ENCODE measurements at regions not wholly inside any gene's neighbourhood (a gene's known extent, or its start where the extent isn't known, plus 50 kb on each side); places are given as distances from the start of the nearest gene placed in this dataset.

- ChIA-PET CTCF (no interaction called here), POLR2A (no interaction called here)
- peaks cover 11% of the 10 kb centered on the region; the same call in 1 of the 2 replicates for H3K4me1 ChIP-seq (ENCODE audit: control insufficient read depth, insufficient read depth, low read length)
- H3K9me3 ChIP-seq (ENCODE audit: control insufficient read depth, insufficient read depth, low read depth, low read length), result no peaks in the 10 kb centered on the region
- H3K4me3 ChIP-seq (ENCODE audit: low read depth, low read length), result no peak overlapping the region
- TF ChIP-seq SCRT2 (tag by site-specific recombination; IDR thresholded peaks at IDR 0.05) (no peak), ZNF658 (tag by site-specific recombination; IDR thresholded peaks at IDR 0.05) (no peak), AEBP2 (tag by site-specific recombination; IDR thresholded peaks at IDR 0.05; ENCODE audit: borderline replicate concordance) (no peak), ZNF239 (tag by site-specific recombination; IDR thresholded peaks at IDR 0.05) (no peak), ZNF174 (tag by site-specific recombination; IDR thresholded peaks at IDR 0.05) (no peak), GLI2 (tag by site-specific recombination; IDR thresholded peaks at IDR 0.05; ENCODE audit: borderline replicate concordance, low read depth) (no peak), ZSCAN30 (tag by site-specific recombination; IDR thresholded peaks at IDR 0.05) (no peak), ZNF350 (tag by site-specific recombination; IDR thresholded peaks at IDR 0.05) (no peak), GLI4 (tag by site-specific recombination; IDR thresholded peaks at IDR 0.05) (no peak), ZNF449 (tag by site-specific recombination; IDR thresholded peaks at IDR 0.05) (no peak), ZNF548 (tag by site-specific recombination; IDR thresholded peaks at IDR 0.05) (no peak)
- no peaks in the 10 kb centered on the region for H3K36me3 ChIP-seq (ENCODE audit: control insufficient read depth in 2 of 2, insufficient read depth in 1 of 2, low read length in 2 of 2)
- no peak overlapping the region for H3K27ac ChIP-seq (ENCODE audit: extremely low read depth, low read depth, low read length)
Measured at GRCh38 chr15:92315595-92316211, 78.0 kb upstream of the ST8SIA2 start.

GRCh38 chr15:92316586-92317295 is 76.9 kb upstream of the ST8SIA2 start:
- H3K4me1 ChIP-seq (ENCODE audit: control insufficient read depth, insufficient read depth, low read length), result peaks cover 11% of the 10 kb centered on the region; the same call in 1 of the 2 replicates
- H3K36me3 ChIP-seq (ENCODE audit: control insufficient read depth in 2 of 2, insufficient read depth in 1 of 2, low read length in 2 of 2), result no peaks in the 10 kb centered on the region
- H3K9me3 ChIP-seq (ENCODE audit: control insufficient read depth, insufficient read depth, low read depth, low read length), result no peaks in the 10 kb centered on the region
- H3K4me3 ChIP-seq (ENCODE audit: low read depth, low read length), result no peak overlapping the region
- H3K27ac ChIP-seq (ENCODE audit: extremely low read depth, low read depth, low read length), result no peak overlapping the region
- CTCF ChIA-PET, result interaction anchor here (1.6 kb wide), 1 partner anchor 77 kb away, joined by 3 read pairs; the partner anchor contains the start of gene ST8SIA2
- POLR2A ChIA-PET, result no interaction called here
- TF ChIP-seq PRDM4 (tag by site-specific recombination; IDR thresholded peaks at IDR 0.05), result no peak
- TF ChIP-seq ZNF830 (tag by site-specific recombination; IDR thresholded peaks at IDR 0.05; ENCODE audit: low read depth), result no peak
- no peak for TF ChIP-seq ZNF416 (tag by site-specific recombination; IDR thresholded peaks at IDR 0.05)
- TF ChIP-seq KLF17 (tag by site-specific recombination; IDR thresholded peaks at IDR 0.05), result no peak
- no peak for TF ChIP-seq ZNF24 (tag by site-specific recombination; IDR thresholded peaks at IDR 0.05)
- no peak for TF ChIP-seq ZNF335 (tag by site-specific recombination; conservative IDR thresholded peaks at IDR 0.05)
- TF ChIP-seq ZNF341 (tag by site-specific recombination; IDR thresholded peaks at IDR 0.05; ENCODE audit: low read depth), result no peak
- TF ChIP-seq SCRT1 (tag by site-specific recombination; IDR thresholded peaks at IDR 0.05; ENCODE audit: borderline replicate concordance), result no peak
- TF ChIP-seq ZFHX2 (tag by site-specific recombination; conservative IDR thresholded peaks at IDR 0.05), result no peak
- no peak for TF ChIP-seq ZNF202 (tag by site-specific recombination; IDR thresholded peaks at IDR 0.05; ENCODE audit: borderline replicate concordance)
- no peak for TF ChIP-seq ZNF488 (tag by site-specific recombination; IDR thresholded peaks at IDR 0.05)
- no peak for TF ChIP-seq ZNF37A (tag by site-specific recombination; IDR thresholded peaks at IDR 0.05)
- TF ChIP-seq ZNF239 (tag by site-specific recombination; IDR thresholded peaks at IDR 0.05), result no peak
- no peak for TF ChIP-seq TCF7L2 (IDR thresholded peaks at IDR 0.05; ENCODE audit: borderline replicate concordance, low read depth, low read length)
- TF ChIP-seq ZNF843 (tag by site-specific recombination; IDR thresholded peaks at IDR 0.05), result no peak
- TF ChIP-seq ZNF211 (tag by site-specific recombination; IDR thresholded peaks at IDR 0.05; ENCODE audit: low read depth), result no peak
- TF ChIP-seq ZNF501 (tag by site-specific recombination; IDR thresholded peaks at IDR 0.05), result no peak

Data from HEK293 (cell line).